ENCODE measurements at regions not wholly inside any gene's neighbourhood (a gene's known extent, or its start where the extent isn't known, plus 50 kb on each side); places are given as distances from the start of the nearest gene placed in this dataset.

- TF ChIP-seq, protein P1, sequence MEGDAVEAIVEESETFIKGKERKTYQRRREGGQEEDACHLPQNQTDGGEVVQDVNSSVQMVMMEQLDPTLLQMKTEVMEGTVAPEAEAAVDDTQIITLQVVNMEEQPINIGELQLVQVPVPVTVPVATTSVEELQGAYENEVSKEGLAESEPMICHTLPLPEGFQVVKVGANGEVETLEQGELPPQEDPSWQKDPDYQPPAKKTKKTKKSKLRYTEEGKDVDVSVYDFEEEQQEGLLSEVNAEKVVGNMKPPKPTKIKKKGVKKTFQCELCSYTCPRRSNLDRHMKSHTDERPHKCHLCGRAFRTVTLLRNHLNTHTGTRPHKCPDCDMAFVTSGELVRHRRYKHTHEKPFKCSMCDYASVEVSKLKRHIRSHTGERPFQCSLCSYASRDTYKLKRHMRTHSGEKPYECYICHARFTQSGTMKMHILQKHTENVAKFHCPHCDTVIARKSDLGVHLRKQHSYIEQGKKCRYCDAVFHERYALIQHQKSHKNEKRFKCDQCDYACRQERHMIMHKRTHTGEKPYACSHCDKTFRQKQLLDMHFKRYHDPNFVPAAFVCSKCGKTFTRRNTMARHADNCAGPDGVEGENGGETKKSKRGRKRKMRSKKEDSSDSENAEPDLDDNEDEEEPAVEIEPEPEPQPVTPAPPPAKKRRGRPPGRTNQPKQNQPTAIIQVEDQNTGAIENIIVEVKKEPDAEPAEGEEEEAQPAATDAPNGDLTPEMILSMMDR (IDR thresholded peaks at IDR 0.05; ENCODE audit: low read depth, low read length), result no peak
- H3K4me3 ChIP-seq (replicated peaks in 1 of 2; ENCODE audit: low read depth in 2 of 2, low read length in 2 of 2), result no peak overlapping the region
- no peak for DNase-seq (ENCODE audit: low read depth in 2 of 2)
Observed at GRCh38 chr7:9204571-9204970, 771.2 kb downstream of the NXPH1 start.

DNA sequence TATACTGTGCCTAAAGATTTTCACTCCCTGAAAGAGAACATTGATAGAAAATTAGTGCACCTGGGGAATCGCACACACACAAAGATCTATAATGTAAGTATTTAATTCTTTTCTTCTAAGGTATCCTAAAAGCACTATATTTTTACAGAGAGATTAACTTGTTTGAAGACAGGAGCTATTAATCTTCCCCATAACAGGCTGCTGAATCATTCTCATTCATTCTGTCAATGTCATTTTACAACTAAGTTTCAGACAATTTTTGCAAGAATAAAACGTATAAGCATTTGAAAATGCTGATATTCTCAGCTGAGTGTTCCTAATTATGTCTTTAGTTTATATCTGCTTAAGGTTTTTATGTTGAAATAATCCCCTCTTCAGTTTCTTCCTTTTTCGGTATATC is 776.7 kb downstream of the NXPH1 start:
- no peak for DNase-seq (ENCODE audit: low read depth in 2 of 2)
- TF ChIP-seq, protein P1 (IDR thresholded peaks at IDR 0.05; ENCODE audit: low read depth, low read length), result no peak
- no peak overlapping the region for H3K4me3 ChIP-seq (replicated peaks in 1 of 2; ENCODE audit: low read depth in 2 of 2, low read length in 2 of 2)

GRCh38 chr7:9217204-9217603 is 783.8 kb downstream of the NXPH1 start:
- TF ChIP-seq, protein P1 (IDR thresholded peaks at IDR 0.05; ENCODE audit: low read depth, low read length), result no peak
- H3K4me3 ChIP-seq (replicated peaks in 1 of 2; ENCODE audit: low read depth in 2 of 2, low read length in 2 of 2), result no peak overlapping the region
- DNase-seq (ENCODE audit: low read depth in 2 of 2), result no peak

GRCh38 chr7:9226500-9226899 is 793.1 kb downstream of the NXPH1 start:
- no peak overlapping the region for H3K4me3 ChIP-seq (replicated peaks in 1 of 2; ENCODE audit: low read depth in 2 of 2, low read length in 2 of 2)
- DNase-seq (ENCODE audit: low read depth in 2 of 2), result no peak
- TF ChIP-seq, protein P1 (IDR thresholded peaks at IDR 0.05; ENCODE audit: low read depth, low read length), result no peak

DNA sequence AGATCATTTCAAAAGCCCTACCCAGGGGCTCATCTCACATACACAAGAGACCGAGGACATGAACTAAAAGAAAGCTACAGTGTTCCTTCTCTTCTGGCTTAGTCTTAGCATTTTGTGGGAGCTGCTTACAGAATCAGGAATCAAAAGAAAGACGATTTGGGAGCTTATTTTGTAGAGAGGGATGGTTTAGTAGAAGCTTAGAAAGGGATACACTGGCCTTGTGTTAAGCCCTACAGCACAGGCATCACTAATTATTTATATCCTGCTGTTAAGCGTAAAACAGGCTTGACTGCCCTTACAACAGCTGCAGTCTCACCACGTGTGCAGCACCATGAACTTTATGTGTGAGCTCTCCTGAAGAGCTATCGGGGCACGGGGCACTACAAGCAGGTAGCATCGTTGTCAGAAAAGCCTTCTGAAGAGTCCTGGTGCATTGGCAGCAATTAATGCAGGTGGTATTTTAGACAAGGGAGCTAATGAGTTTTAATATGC is 798.3 kb downstream of the NXPH1 start:
- H3K4me3 ChIP-seq (replicated peaks in 1 of 2; ENCODE audit: low read depth in 2 of 2, low read length in 2 of 2), result no peak overlapping the region
- no peak for DNase-seq (ENCODE audit: low read depth in 2 of 2)
- TF ChIP-seq, protein P1 (IDR thresholded peaks at IDR 0.05; ENCODE audit: low read depth, low read length), result no peak

GRCh38 chr7:9240001-9240400 is 806.6 kb downstream of the NXPH1 start:
- TF ChIP-seq, protein P1 (IDR thresholded peaks at IDR 0.05; ENCODE audit: low read depth, low read length), result no peak
- DNase-seq (ENCODE audit: low read depth in 2 of 2), result no peak
- no peak overlapping the region for H3K4me3 ChIP-seq (replicated peaks in 1 of 2; ENCODE audit: low read depth in 2 of 2, low read length in 2 of 2)

- TF ChIP-seq, protein P1 (IDR thresholded peaks at IDR 0.05; ENCODE audit: low read depth, low read length), result no peak
- no peak for DNase-seq (ENCODE audit: low read depth in 2 of 2)
- H3K4me3 ChIP-seq (replicated peaks in 1 of 2; ENCODE audit: low read depth in 2 of 2, low read length in 2 of 2), result no peak overlapping the region
Observed at GRCh38 chr7:9241826-9242225, 808.4 kb downstream of the NXPH1 start.

Measured in cardiac fibroblast (primary cell).